ENCODE measurements at regions not wholly inside any gene's neighbourhood (a gene's known extent, or its start where the extent isn't known, plus 50 kb on each side); places are given as distances from the start of the nearest gene placed in this dataset.
"Not testable (repeated sequence)": the region's sequence is repeated elsewhere in the genome, so short reads cannot be mapped to it uniquely, and the experiment has no call there.

DNA sequence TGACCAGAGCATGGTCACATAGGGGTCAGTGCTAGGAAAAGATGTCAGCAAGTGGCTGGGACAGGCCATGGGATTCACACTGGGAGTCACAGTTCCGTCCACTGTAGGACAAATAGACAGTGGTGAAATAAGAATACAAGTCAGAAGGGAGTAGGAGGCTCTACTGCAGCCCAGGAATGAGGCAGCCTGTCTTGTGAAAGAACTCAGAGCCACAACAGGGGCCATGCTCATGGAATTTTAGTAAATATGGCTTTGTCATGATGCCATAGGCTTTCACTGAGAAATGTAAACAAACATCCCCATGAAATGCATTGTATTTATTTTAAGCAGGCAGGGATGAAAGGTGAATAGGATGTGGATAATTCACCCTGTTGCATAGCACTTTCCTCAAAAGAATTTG lies 504.3 kb downstream of the SOX11 start:
- H3K9me3 ChIP-seq (ENCODE audit: low read depth) = no peaks in the 10 kb centered on the region
- no peak for DNase-seq (ENCODE audit: low spot score)
- 91% methylated on average over 1 of the region's 1 CpG for WGBS (ENCODE audit: low lambda C conversion rate, missing lambda C conversion rate)
- no peak overlapping the region for H3K4me2 ChIP-seq
- no peaks in the 10 kb centered on the region for H3K79me2 ChIP-seq
- H4K20me1 ChIP-seq (ENCODE audit: insufficient read depth, poor library complexity, severe bottlenecking) = no peaks in the 10 kb centered on the region
- H3K27ac ChIP-seq = no peak overlapping the region
- H3K9me2 ChIP-seq (replicated peaks; ENCODE audit: insufficient read depth) = no peaks in the 10 kb centered on the region
- H3K27me3 ChIP-seq = no peaks in the 10 kb centered on the region
- TF ChIP-seq CTCF (IDR thresholded peaks at IDR 0.05; ENCODE audit: poor library complexity) (no peak), EZH2phosphoT487 (IDR thresholded peaks at IDR 0.05; ENCODE audit: low read depth, severe bottlenecking, unreplicated experiment) (no peak), EZH2 (IDR thresholded peaks at IDR 0.05; ENCODE audit: borderline replicate concordance) (no peak)
- H3K4me3 ChIP-seq = no peak overlapping the region
- H3K4me1 ChIP-seq (ENCODE audit: insufficient read depth) = peaks cover under 1% of the 10 kb centered on the region
- H3K36me3 ChIP-seq (replicated peaks; ENCODE audit: insufficient read depth, low read depth) = no peaks in the 10 kb centered on the region
- H2AFZ ChIP-seq = no peak overlapping the region

DNA sequence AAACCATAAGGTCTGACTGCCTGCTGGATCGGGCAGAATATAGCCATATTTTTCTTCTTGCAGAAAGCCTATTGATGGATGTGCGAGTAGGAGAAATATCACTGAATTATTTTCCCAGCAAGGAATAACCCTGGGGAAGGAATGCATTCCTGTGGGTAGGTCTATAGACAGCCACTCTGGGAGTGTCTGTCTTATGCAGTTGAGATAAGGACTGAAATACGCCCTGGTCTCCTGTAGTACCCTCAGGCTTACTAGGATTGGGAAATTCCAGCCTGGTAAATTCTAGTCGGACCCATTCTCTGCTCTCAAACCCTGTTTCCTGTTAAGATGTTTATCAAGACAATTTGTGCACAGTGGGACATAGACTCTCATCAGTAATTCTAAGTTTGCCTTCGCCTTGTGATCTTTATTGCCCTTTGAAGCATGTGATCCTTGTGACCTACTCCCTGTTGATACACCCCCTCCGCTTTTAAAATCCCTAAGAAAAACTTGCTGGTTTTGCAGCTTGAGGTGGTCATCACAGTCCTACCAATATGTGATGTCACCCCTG lies 506.3 kb downstream of the SOX11 start:
- 88% methylated on average over 6 of the region's 6 CpGs for WGBS (ENCODE audit: low lambda C conversion rate, missing lambda C conversion rate)
- peaks cover 11% of the 10 kb centered on the region for H3K4me1 ChIP-seq (ENCODE audit: insufficient read depth)

GRCh38 chr2:6202756-6203155 lies 510.6 kb downstream of the SOX11 start:
- Histone ChIP-seq H2AFZ (no peak overlapping the region), H3K36me3 (replicated peaks; ENCODE audit: insufficient read depth, low read depth) (no peaks in the 10 kb centered on the region), H3K79me2 (no peaks in the 10 kb centered on the region), H3K9me3 (ENCODE audit: low read depth) (no peaks in the 10 kb centered on the region), H3K27me3 (no peaks in the 10 kb centered on the region), H3K4me3 (no peak overlapping the region), H3K27ac (peak overlapping the region; percentile 75), H3K9me2 (replicated peaks; ENCODE audit: insufficient read depth) (no peaks in the 10 kb centered on the region), H3K4me2 (peak overlapping the region; percentile 64), H4K20me1 (ENCODE audit: insufficient read depth, poor library complexity, severe bottlenecking) (no peaks in the 10 kb centered on the region), H3K4me1 (ENCODE audit: insufficient read depth) (peaks cover 11% of the 10 kb centered on the region)
- TF ChIP-seq EZH2 (IDR thresholded peaks at IDR 0.05; ENCODE audit: borderline replicate concordance) (no peak), CTCF (IDR thresholded peaks at IDR 0.05; ENCODE audit: poor library complexity) (no peak), EZH2phosphoT487 (IDR thresholded peaks at IDR 0.05; ENCODE audit: low read depth, severe bottlenecking, unreplicated experiment) (no peak)
- peak; percentile 42 for DNase-seq (ENCODE audit: low spot score)
- WGBS (ENCODE audit: low lambda C conversion rate, missing lambda C conversion rate) = 57% methylated on average over 5 of the region's 5 CpGs

More for the DNA sequence above, 506.3 kb downstream of the SOX11 start:
- H3K36me3 ChIP-seq (replicated peaks; ENCODE audit: insufficient read depth, low read depth); DNase-seq (ENCODE audit: low spot score); H3K27ac ChIP-seq; H2AFZ ChIP-seq; H3K9me3 ChIP-seq (ENCODE audit: low read depth); H3K4me2 ChIP-seq; H4K20me1 ChIP-seq (ENCODE audit: insufficient read depth, poor library complexity, severe bottlenecking); H3K27me3 ChIP-seq; H3K4me3 ChIP-seq; H3K79me2 ChIP-seq; H3K9me2 ChIP-seq (replicated peaks; ENCODE audit: insufficient read depth): not testable (repeated sequence)

DNA sequence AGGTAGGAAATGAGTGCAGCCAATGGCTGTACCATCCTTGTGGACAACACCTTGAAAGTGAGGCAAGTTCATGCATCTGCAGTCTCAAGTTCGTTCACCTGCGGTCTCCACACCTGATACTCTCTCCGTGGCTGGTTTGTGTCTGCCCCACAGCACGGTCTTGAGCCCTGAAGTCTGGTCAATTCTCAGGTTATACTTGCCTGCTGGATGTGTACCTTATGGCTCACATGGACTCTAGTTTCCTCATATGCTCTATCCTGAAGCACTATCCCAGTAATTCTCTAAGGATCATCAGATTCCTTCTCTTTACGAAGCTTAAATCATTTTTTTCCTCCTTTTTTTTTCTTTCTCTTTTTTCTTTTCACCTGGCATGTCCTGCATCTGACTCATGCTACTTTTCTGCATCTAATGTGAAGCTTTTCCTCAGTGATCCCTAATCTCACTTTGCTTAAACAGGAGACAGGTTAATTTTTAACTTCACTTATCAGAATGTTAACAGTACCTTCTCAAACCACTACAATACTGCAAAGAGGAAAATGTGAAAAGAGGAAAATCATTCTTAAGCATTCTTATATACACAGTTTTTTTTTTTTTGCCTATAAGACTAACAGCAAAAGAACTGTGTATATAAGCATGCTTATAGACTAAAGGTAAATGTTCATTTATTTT lies 511.2 kb downstream of the SOX11 start:
- 48% methylated on average over 5 of the region's 5 CpGs for WGBS (ENCODE audit: low lambda C conversion rate, missing lambda C conversion rate)
- Histone ChIP-seq H3K27ac (peak overlapping the region; percentile 75), H3K27me3 (no peaks in the 10 kb centered on the region), H3K4me3 (no peak overlapping the region), H2AFZ (no peak overlapping the region), H3K9me2 (replicated peaks; ENCODE audit: insufficient read depth) (no peaks in the 10 kb centered on the region), H3K4me1 (ENCODE audit: insufficient read depth) (peaks cover 11% of the 10 kb centered on the region), H3K79me2 (no peaks in the 10 kb centered on the region), H3K4me2 (peak overlapping the region; percentile 64), H4K20me1 (ENCODE audit: insufficient read depth, poor library complexity, severe bottlenecking) (no peaks in the 10 kb centered on the region), H3K9me3 (ENCODE audit: low read depth) (no peaks in the 10 kb centered on the region), H3K36me3 (replicated peaks; ENCODE audit: insufficient read depth, low read depth) (no peaks in the 10 kb centered on the region)
- TF ChIP-seq EZH2 (IDR thresholded peaks at IDR 0.05; ENCODE audit: borderline replicate concordance) (no peak), CTCF (IDR thresholded peaks at IDR 0.05; ENCODE audit: poor library complexity) (no peak), EZH2phosphoT487 (IDR thresholded peaks at IDR 0.05; ENCODE audit: low read depth, severe bottlenecking, unreplicated experiment) (no peak)
- peak; percentile 35 for DNase-seq (ENCODE audit: low spot score)

All from hepatocyte (in vitro differentiated cells).